ENCODE measurements at regions not wholly inside any gene's neighbourhood (a gene's known extent, or its start where the extent isn't known, plus 50 kb on each side); places are given as distances from the start of the nearest gene placed in this dataset.

- TF ChIP-seq, protein P1, sequence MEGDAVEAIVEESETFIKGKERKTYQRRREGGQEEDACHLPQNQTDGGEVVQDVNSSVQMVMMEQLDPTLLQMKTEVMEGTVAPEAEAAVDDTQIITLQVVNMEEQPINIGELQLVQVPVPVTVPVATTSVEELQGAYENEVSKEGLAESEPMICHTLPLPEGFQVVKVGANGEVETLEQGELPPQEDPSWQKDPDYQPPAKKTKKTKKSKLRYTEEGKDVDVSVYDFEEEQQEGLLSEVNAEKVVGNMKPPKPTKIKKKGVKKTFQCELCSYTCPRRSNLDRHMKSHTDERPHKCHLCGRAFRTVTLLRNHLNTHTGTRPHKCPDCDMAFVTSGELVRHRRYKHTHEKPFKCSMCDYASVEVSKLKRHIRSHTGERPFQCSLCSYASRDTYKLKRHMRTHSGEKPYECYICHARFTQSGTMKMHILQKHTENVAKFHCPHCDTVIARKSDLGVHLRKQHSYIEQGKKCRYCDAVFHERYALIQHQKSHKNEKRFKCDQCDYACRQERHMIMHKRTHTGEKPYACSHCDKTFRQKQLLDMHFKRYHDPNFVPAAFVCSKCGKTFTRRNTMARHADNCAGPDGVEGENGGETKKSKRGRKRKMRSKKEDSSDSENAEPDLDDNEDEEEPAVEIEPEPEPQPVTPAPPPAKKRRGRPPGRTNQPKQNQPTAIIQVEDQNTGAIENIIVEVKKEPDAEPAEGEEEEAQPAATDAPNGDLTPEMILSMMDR (IDR thresholded peaks at IDR 0.05), result no peak
- TF ChIP-seq EP300 (IDR thresholded peaks at IDR 0.05), result no peak
Observed at GRCh38 chr2:121045245-121045644, 239.8 kb downstream of the TFCP2L1 start.

Measured in upper lobe of left lung (tissue), 4 donors.